MCF 10A (cell line): ENCODE measurements at regions not wholly inside any gene's neighbourhood (a gene's known extent, or its start where the extent isn't known, plus 50 kb on each side); places are given as distances from the start of the nearest gene placed in this dataset.

ENCODE experiments used
- BruUV-seq: library from RNA; stranded (reverse); fragments of 400-500 nt; replicated peaks from 2 replicates; lab custom pipeline; 2021; lab: Mats Ljungman, UMichigan
- CTCF ChIA-PET: fragments of 300-600 bp; sonication (Branson Sonifier 250); formaldehyde crosslinking; extraction: SDS; loops from one replicate; lab custom pipeline; 2021; ENCODE audit warnings: antibody characterized with exemption, inconsistent platforms; lab: Yijun Ruan, JAX
- POLR2A ChIA-PET: fragments of 300-600, 350-650 bp; sonication (Branson Sonifier 250); formaldehyde crosslinking; extraction: SDS; loops from one replicate; lab custom pipeline; 2020; ENCODE audit warnings: antibody characterized with exemption, inconsistent platforms; lab: Yijun Ruan, JAX
- DNase-seq: peaks from one replicate; pipeline ENCODE4 v3.0.0-alpha.2; 2018; ENCODE audit not compliant: unreplicated experiment
- H3K27ac Mint-ChIP-seq: one replicate; pipeline ENCODE4 v1.8.0; 2022; ENCODE audit warnings: mild to moderate bottlenecking, low read depth, mixed read lengths; ENCODE audit not compliant: unreplicated experiment
- H3K27me3 Mint-ChIP-seq: one replicate; pipeline ENCODE4 v1.8.0; 2022; ENCODE audit warnings: mixed read lengths; ENCODE audit not compliant: insufficient read depth, unreplicated experiment
- H3K36me3 Mint-ChIP-seq: one replicate; pipeline ENCODE4 v1.8.0; 2022; ENCODE audit warnings: mild to moderate bottlenecking, moderate library complexity, mixed read lengths; ENCODE audit not compliant: insufficient read depth, unreplicated experiment
- H3K4me1 Mint-ChIP-seq: one replicate; pipeline ENCODE4 v1.8.0; 2022; ENCODE audit warnings: mixed read lengths; ENCODE audit not compliant: insufficient read depth, unreplicated experiment
- H3K4me3 Mint-ChIP-seq: one replicate; pipeline ENCODE4 v1.8.0; 2022; ENCODE audit warnings: mild to moderate bottlenecking, moderate library complexity, mixed read lengths; ENCODE audit not compliant: unreplicated experiment
- H3K9me3 Mint-ChIP-seq: one replicate; pipeline ENCODE4 v1.8.0; 2022; ENCODE audit warnings: mixed read lengths; ENCODE audit not compliant: unreplicated experiment
- CTCF ChIP-seq: fragments of 200-600 bp; IDR thresholded peaks from one replicate; pipeline ENCODE4 v1.8.0; 2022; ENCODE audit warnings: antibody characterized with exemption, mild to moderate bottlenecking; ENCODE audit not compliant: unreplicated experiment
- intact Hi-C: fragments of 100-400 bp; cut with micrococcal nuclease; formaldehyde crosslinking; loops from 2 replicates; pipeline ENCODE4 v1.14.1; 2022

DNA sequence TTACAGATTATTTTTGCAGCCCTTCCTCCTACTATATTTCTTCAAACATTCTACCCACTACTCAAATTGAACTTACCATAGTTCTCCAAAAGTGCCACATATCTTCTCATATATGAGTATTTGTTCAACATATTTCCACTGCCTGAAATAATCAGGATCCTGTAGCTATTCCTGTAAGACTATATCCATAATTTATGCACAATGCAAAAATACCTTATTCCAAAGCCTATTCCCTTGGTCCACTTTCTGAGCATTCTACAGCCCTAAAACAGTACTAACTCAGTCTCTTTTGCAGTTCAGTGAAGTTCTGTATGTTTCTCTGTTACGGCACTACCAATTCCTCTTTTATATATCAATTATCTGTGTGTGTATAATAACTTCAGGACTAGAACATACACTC is 1283.7 kb upstream of the ADGRL2 start:
- no peaks in the 10 kb centered on the region for H3K36me3 Mint-ChIP-seq
- H3K9me3 Mint-ChIP-seq, result no peaks in the 10 kb centered on the region
- H3K27ac Mint-ChIP-seq, result no peak overlapping the region
- intact Hi-C loops, result no loop called here
- ChIA-PET POLR2A (interaction anchor here (0.6 kb wide), 2 partner anchors 117 to 286 kb away, joined by 3 read pairs; no protein-coding TSS in a partner anchor), CTCF (no interaction called here)
- no peak for TF ChIP-seq CTCF
- no TSS peak for BruUV-seq
- no peak overlapping the region for H3K4me3 Mint-ChIP-seq
- no peak for DNase-seq
- H3K27me3 Mint-ChIP-seq, result no peaks in the 10 kb centered on the region
- no peaks in the 10 kb centered on the region for H3K4me1 Mint-ChIP-seq

- ChIA-PET CTCF (interaction anchor here (0.7 kb wide), 1 partner anchor 206 kb away, joined by 3 read pairs; no protein-coding TSS in a partner anchor), POLR2A (no interaction called here)
- no peak for TF ChIP-seq CTCF
- no peak overlapping the region for H3K4me3 Mint-ChIP-seq
- H3K9me3 Mint-ChIP-seq, result no peaks in the 10 kb centered on the region
- H3K4me1 Mint-ChIP-seq, result no peaks in the 10 kb centered on the region
- DNase-seq, result no peak
- intact Hi-C loops, result no loop called here
- BruUV-seq, result no TSS peak
- no peaks in the 10 kb centered on the region for H3K36me3 Mint-ChIP-seq
- H3K27me3 Mint-ChIP-seq, result no peaks in the 10 kb centered on the region
- no peak overlapping the region for H3K27ac Mint-ChIP-seq
Measured at GRCh38 chr1:80509965-80510522, 1290.7 kb upstream of the ADGRL2 start.

- intact Hi-C loops, result no loop called here
- ChIA-PET POLR2A (no interaction called here), CTCF (no interaction called here)
- no TSS peak for BruUV-seq
- Mint-ChIP-seq H3K4me1 (no peaks in the 10 kb centered on the region), H3K36me3 (no peaks in the 10 kb centered on the region), H3K4me3 (no peak overlapping the region), H3K27ac (no peak overlapping the region), H3K9me3 (no peaks in the 10 kb centered on the region), H3K27me3 (no peaks in the 10 kb centered on the region)
- no peak for TF ChIP-seq CTCF
- no peak for DNase-seq
Measured at GRCh38 chr1:80506216-80506615, 1294.5 kb upstream of the ADGRL2 start.

GRCh38 chr1:80498673-80499072 is 1302.1 kb upstream of the ADGRL2 start:
- intact Hi-C loops, result no loop called here
- BruUV-seq, result no TSS peak
- TF ChIP-seq CTCF, result no peak
- ChIA-PET CTCF (no interaction called here), POLR2A (interaction anchor here (0.6 kb wide), 1 partner anchor 107 kb away, joined by 3 read pairs; no protein-coding TSS in a partner anchor)
- Mint-ChIP-seq H3K36me3 (no peaks in the 10 kb centered on the region), H3K27me3 (no peaks in the 10 kb centered on the region), H3K27ac (no peak overlapping the region), H3K9me3 (no peaks in the 10 kb centered on the region), H3K4me3 (no peak overlapping the region), H3K4me1 (no peaks in the 10 kb centered on the region)
- DNase-seq, result no peak
